Astrocyte (in vitro differentiated cells and primary cell): ENCODE measurements at regions not wholly inside any gene's neighbourhood (a gene's known extent, or its start where the extent isn't known, plus 50 kb on each side); places are given as distances from the start of the nearest gene placed in this dataset.

Source experiments
- DNase-seq: peaks from one replicate; pipeline ENCODE4 v3.0.0-alpha.2; 2010; ENCODE audit warnings: low read depth
- FAIRE-seq: peaks from 2 replicates; lab custom pipeline; 2011; peaks lifted over from hg19 to GRCh38; lab: Jason Lieb, UNC
- H2AFZ ChIP-seq: 2 replicates; pipeline ENCODE4 v1.6.0; 2012; ENCODE audit warnings: low read depth, low read length, inconsistent platforms
- H3K27ac ChIP-seq: 2 replicates; pipeline ENCODE4 v1.5.1; 2011; ENCODE audit warnings: low read depth, low read length, inconsistent platforms
- H3K27me3 ChIP-seq: 2 replicates; pipeline ENCODE4 v1.6.0; 2011; ENCODE audit warnings: low read length, inconsistent platforms; ENCODE audit not compliant: insufficient read depth
- H3K36me3 ChIP-seq: 2 replicates; pipeline ENCODE4 v1.5.1; 2011; ENCODE audit warnings: low read length, inconsistent platforms; ENCODE audit not compliant: insufficient read depth
- H3K4me1 ChIP-seq: 2 replicates; pipeline ENCODE4 v1.5.1; 2011; ENCODE audit warnings: low read length, inconsistent platforms; ENCODE audit not compliant: insufficient read depth
- H3K4me2 ChIP-seq: 2 replicates; pipeline ENCODE4 v1.6.0; 2012; ENCODE audit warnings: low read length, inconsistent platforms
- H3K4me3 ChIP-seq: 2 replicates; pipeline ENCODE4 v1.5.1; 2011; ENCODE audit warnings: low read depth, mild to moderate bottlenecking, low read length, inconsistent platforms; ENCODE audit not compliant: insufficient read depth
- H3K79me2 ChIP-seq: 2 replicates; pipeline ENCODE4 v1.6.0; 2012; ENCODE audit warnings: mild to moderate bottlenecking, low read length, inconsistent platforms; ENCODE audit not compliant: insufficient read depth
- H3K9ac ChIP-seq: 2 replicates; pipeline ENCODE4 v1.6.0; 2012; ENCODE audit warnings: mild to moderate bottlenecking, low read length, inconsistent platforms
- H3K9me3 ChIP-seq: 2 replicates; pipeline ENCODE4 v1.5.1; 2012; ENCODE audit warnings: low read depth, mild to moderate bottlenecking, low read length, inconsistent platforms; ENCODE audit not compliant: insufficient read depth
- H4K20me1 ChIP-seq: 2 replicates; pipeline ENCODE4 v1.6.0; 2012; ENCODE audit warnings: low read length, inconsistent platforms; ENCODE audit not compliant: insufficient read depth
- H3K27ac Mint-ChIP-seq: one replicate; pipeline ENCODE4 v1.8.0; 2021; ENCODE audit warnings: mild to moderate bottlenecking, mixed read lengths; ENCODE audit not compliant: unreplicated experiment
- H3K27me3 Mint-ChIP-seq: one replicate; pipeline ENCODE4 v1.8.0; 2021; ENCODE audit warnings: low read depth, mixed read lengths; ENCODE audit not compliant: unreplicated experiment
- H3K36me3 Mint-ChIP-seq: one replicate; pipeline ENCODE4 v1.8.0; 2021; ENCODE audit warnings: low read depth, mixed read lengths; ENCODE audit not compliant: unreplicated experiment
- H3K4me1 Mint-ChIP-seq: one replicate; pipeline ENCODE4 v1.8.0; 2021; ENCODE audit warnings: low read depth, mixed read lengths; ENCODE audit not compliant: unreplicated experiment
- H3K4me3 Mint-ChIP-seq: one replicate; pipeline ENCODE4 v1.8.0; 2021; ENCODE audit warnings: mild to moderate bottlenecking, moderate library complexity, mixed read lengths; ENCODE audit not compliant: unreplicated experiment
- H3K9me3 Mint-ChIP-seq: one replicate; pipeline ENCODE4 v1.8.0; 2021; ENCODE audit warnings: mild to moderate bottlenecking, mixed read lengths; ENCODE audit not compliant: unreplicated experiment
- CTCF ChIP-seq: IDR thresholded peaks from 2 replicates; pipeline ENCODE4 v1.5.1; 2011; ENCODE audit warnings: low read depth, mild to moderate bottlenecking, inconsistent platforms, low read length, moderate library complexity; ENCODE audit not compliant: insufficient read depth
- EZH2 ChIP-seq: IDR thresholded peaks from 2 replicates; pipeline ENCODE4 v1.6.1; 2012; ENCODE audit warnings: mild to moderate bottlenecking, low read length, inconsistent platforms; ENCODE audit not compliant: insufficient read depth

- H2AFZ ChIP-seq = no peak overlapping the region
- Mint-ChIP-seq H3K4me1 (no peaks in the 10 kb centered on the region), H3K9me3 (no peaks in the 10 kb centered on the region), H3K36me3 (no peaks in the 10 kb centered on the region), H3K27me3 (no peaks in the 10 kb centered on the region), H3K4me3 (no peak overlapping the region), H3K27ac (no peak overlapping the region)
- no peak overlapping the region for H3K4me2 ChIP-seq
- H3K79me2 ChIP-seq = no peaks in the 10 kb centered on the region
- no peak overlapping the region for H3K9ac ChIP-seq
- no peak for TF ChIP-seq EZH2
- TF ChIP-seq CTCF = no peak
- H3K36me3 ChIP-seq = no peaks in the 10 kb centered on the region
- FAIRE-seq (no peak), DNase-seq (no peak)
- H4K20me1 ChIP-seq = no peaks in the 10 kb centered on the region
- H3K4me1 ChIP-seq = no peaks in the 10 kb centered on the region
- H3K9me3 ChIP-seq = no peaks in the 10 kb centered on the region
- no peak overlapping the region for H3K4me3 ChIP-seq
- no peaks in the 10 kb centered on the region for H3K27me3 ChIP-seq
- no peak overlapping the region for H3K27ac ChIP-seq
These were observed 430.5 kb upstream of the XYLT1 start for GRCh38 chr16:17901309-17901708.

- H3K27ac ChIP-seq = no peak overlapping the region
- H3K4me2 ChIP-seq = no peak overlapping the region
- H2AFZ ChIP-seq = no peak overlapping the region
- FAIRE-seq = no peak
- Mint-ChIP-seq H3K4me1 (no peaks in the 10 kb centered on the region), H3K4me3 (no peak overlapping the region), H3K27me3 (peaks cover 5% of the 10 kb centered on the region), H3K9me3 (no peaks in the 10 kb centered on the region), H3K27ac (no peak overlapping the region), H3K36me3 (no peaks in the 10 kb centered on the region)
- no peaks in the 10 kb centered on the region for H3K9me3 ChIP-seq
- no peak overlapping the region for H3K9ac ChIP-seq
- H3K4me1 ChIP-seq = no peaks in the 10 kb centered on the region
- no peaks in the 10 kb centered on the region for H3K36me3 ChIP-seq
- H3K27me3 ChIP-seq = no peaks in the 10 kb centered on the region
- H3K4me3 ChIP-seq = no peak overlapping the region
- H3K79me2 ChIP-seq = no peaks in the 10 kb centered on the region
- TF ChIP-seq CTCF (no peak), EZH2 (no peak)
- H4K20me1 ChIP-seq = no peaks in the 10 kb centered on the region
- no peak for DNase-seq
These were observed 428.4 kb upstream of the XYLT1 start for GRCh38 chr16:17899141-17899540.

- Histone ChIP-seq H2AFZ (no peak overlapping the region), H3K36me3 (no peaks in the 10 kb centered on the region), H3K9ac (no peak overlapping the region), H3K79me2 (no peaks in the 10 kb centered on the region), H3K4me3 (no peak overlapping the region), H3K4me1 (no peaks in the 10 kb centered on the region), H3K9me3 (no peaks in the 10 kb centered on the region), H3K27ac (no peak overlapping the region), H4K20me1 (no peaks in the 10 kb centered on the region), H3K4me2 (no peak overlapping the region), H3K27me3 (no peaks in the 10 kb centered on the region)
- Mint-ChIP-seq H3K4me1 (no peaks in the 10 kb centered on the region), H3K4me3 (no peak overlapping the region), H3K36me3 (no peaks in the 10 kb centered on the region), H3K27me3 (no peaks in the 10 kb centered on the region), H3K9me3 (peaks cover 2% of the 10 kb centered on the region), H3K27ac (no peak overlapping the region)
- FAIRE-seq (no peak), DNase-seq (no peak)
- TF ChIP-seq EZH2 = no peak
- no peak for TF ChIP-seq CTCF
These were observed 417.2 kb upstream of the XYLT1 start for GRCh38 chr16:17887963-17888362.
